ENCODE measurements at regions not wholly inside any gene's neighbourhood (a gene's known extent, or its start where the extent isn't known, plus 50 kb on each side); places are given as distances from the start of the nearest gene placed in this dataset.

DNA sequence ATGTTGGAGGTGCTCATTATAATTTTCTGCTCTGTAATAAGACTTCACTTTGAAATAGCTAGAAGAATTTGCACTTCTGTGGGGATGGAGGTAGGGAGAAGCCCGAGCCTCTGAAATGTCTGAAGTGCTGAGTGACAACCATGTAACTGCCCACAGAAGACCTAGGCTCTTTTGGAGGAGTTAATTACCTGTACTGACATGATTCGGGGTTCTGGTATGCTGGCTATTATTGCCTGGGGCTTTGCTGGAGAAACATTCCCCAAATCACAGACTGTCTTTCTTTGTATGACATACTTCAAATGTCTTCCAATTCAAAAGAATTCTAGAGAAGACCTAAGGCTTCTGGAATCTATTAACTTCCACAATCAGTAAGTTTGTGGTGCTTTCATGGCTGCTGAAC, 211.2 kb upstream of the POF1B start:
- H3K4me3 Mint-ChIP-seq = no peak overlapping the region
- Histone ChIP-seq H3K9me3 (ENCODE audit: control insufficient read depth, low read depth, low read length) (no peaks in the 10 kb centered on the region), H3K18ac (ENCODE audit: insufficient read length, low read depth, low read length) (no peak overlapping the region), H2BK15ac (ENCODE audit: low read depth, low read length) (no peak overlapping the region), H3K4me1 (ENCODE audit: insufficient read depth, low read length) (no peaks in the 10 kb centered on the region), H2AK5ac (ENCODE audit: insufficient read length, low read length) (no peak overlapping the region), H3K27ac (ENCODE audit: insufficient read length, low read depth, low read length) (no peak overlapping the region), H4K5ac (ENCODE audit: insufficient read length, low read depth, low read length) (no peak overlapping the region), H3K56ac (ENCODE audit: insufficient read length, low read depth, low read length) (no peak overlapping the region), H2AFZ (ENCODE audit: low read length) (no peak overlapping the region), H3K23me2 (ENCODE audit: insufficient read length, low read depth, low read length, poor library complexity, severe bottlenecking) (no peaks in the 10 kb centered on the region), H3K4ac (ENCODE audit: low read depth, low read length) (no peak overlapping the region), H4K20me1 (ENCODE audit: control insufficient read depth, insufficient read depth, insufficient read length) (no peaks in the 10 kb centered on the region), H3K4me2 (ENCODE audit: insufficient read depth, insufficient read length, low read length) (no peak overlapping the region), H3K9ac (ENCODE audit: extremely low read depth, insufficient read length, low read length) (no peak overlapping the region), H3K27me3 (ENCODE audit: insufficient read depth, low read length) (no peaks in the 10 kb centered on the region), H2BK12ac (ENCODE audit: insufficient read length, low read depth, low read length) (no peak overlapping the region), H2BK5ac (ENCODE audit: insufficient read length, low read length) (no peak overlapping the region), H3K23ac (ENCODE audit: insufficient read length, low read depth, low read length) (no peak overlapping the region), H3K14ac (ENCODE audit: insufficient read depth, low read length) (no peak overlapping the region), H3K79me2 (ENCODE audit: insufficient read depth, low read length) (no peaks in the 10 kb centered on the region), H2BK20ac (ENCODE audit: low read depth, low read length, poor library complexity, severe bottlenecking) (no peak overlapping the region), H4K91ac (ENCODE audit: insufficient read length, low read depth, low read length) (no peak overlapping the region), H2BK120ac (ENCODE audit: low read depth, low read length, poor library complexity, severe bottlenecking) (no peak overlapping the region), H4K8ac (replicated peaks; ENCODE audit: insufficient read length, low read depth, low read length) (no peak overlapping the region), H3K79me1 (ENCODE audit: insufficient read depth, low read depth, low read length, poor library complexity, severe bottlenecking) (no peaks in the 10 kb centered on the region), H3T11ph (ENCODE audit: low read length) (no peak overlapping the region)
- TF ChIP-seq, protein P1, sequence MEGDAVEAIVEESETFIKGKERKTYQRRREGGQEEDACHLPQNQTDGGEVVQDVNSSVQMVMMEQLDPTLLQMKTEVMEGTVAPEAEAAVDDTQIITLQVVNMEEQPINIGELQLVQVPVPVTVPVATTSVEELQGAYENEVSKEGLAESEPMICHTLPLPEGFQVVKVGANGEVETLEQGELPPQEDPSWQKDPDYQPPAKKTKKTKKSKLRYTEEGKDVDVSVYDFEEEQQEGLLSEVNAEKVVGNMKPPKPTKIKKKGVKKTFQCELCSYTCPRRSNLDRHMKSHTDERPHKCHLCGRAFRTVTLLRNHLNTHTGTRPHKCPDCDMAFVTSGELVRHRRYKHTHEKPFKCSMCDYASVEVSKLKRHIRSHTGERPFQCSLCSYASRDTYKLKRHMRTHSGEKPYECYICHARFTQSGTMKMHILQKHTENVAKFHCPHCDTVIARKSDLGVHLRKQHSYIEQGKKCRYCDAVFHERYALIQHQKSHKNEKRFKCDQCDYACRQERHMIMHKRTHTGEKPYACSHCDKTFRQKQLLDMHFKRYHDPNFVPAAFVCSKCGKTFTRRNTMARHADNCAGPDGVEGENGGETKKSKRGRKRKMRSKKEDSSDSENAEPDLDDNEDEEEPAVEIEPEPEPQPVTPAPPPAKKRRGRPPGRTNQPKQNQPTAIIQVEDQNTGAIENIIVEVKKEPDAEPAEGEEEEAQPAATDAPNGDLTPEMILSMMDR (conservative IDR thresholded peaks at IDR 0.05) = no peak
- no peak overlapping the region for H3K27ac Mint-ChIP-seq
- H3K27me3 Mint-ChIP-seq (ENCODE audit: low read depth) = no peaks in the 10 kb centered on the region; the same call in 1 of the 2 replicates
- H3K9me3 Mint-ChIP-seq = peaks cover 67 to 75% of the 10 kb centered on the region in 2 experiments
- peak; percentile 35 for DNase-seq
- no CpG with 5 or more reads among the region's 2 CpGs for WGBS (ENCODE audit: extremely low coverage, insufficient read length, low lambda C conversion rate)
- 0 out of 4 replicates have a peak, but pooled peaks cover 0 to 4% of the 10 kb centered on the region in 2 experiments for H3K4me1 Mint-ChIP-seq
- H3K36me3 Mint-ChIP-seq (ENCODE audit: insufficient read depth in 1 of 3, low read depth in 3 of 3) = peaks cover 4 to 6% (median 6%) of the 10 kb centered on the region in 3 experiments; a peak in 2 of 7 replicates
